ENCODE measurements at regions not wholly inside any gene's neighbourhood (a gene's known extent, or its start where the extent isn't known, plus 50 kb on each side); places are given as distances from the start of the nearest gene placed in this dataset.
"Not testable (repeated sequence)": the region's sequence is repeated elsewhere in the genome, so short reads cannot be mapped to it uniquely, and the experiment has no call there.

GRCh38 chr21:25243808-25244207 lies 363.5 kb downstream of the MRPL39 start:
- intact Hi-C loops (cut with micrococcal nuclease) = no loop called here
- Mint-ChIP-seq H3K4me3 (no peak overlapping the region), H3K27me3 (peaks cover 3% of the 10 kb centered on the region), H3K36me3 (ENCODE audit: low read depth) (no peaks in the 10 kb centered on the region), H3K4me1 (no peaks in the 10 kb centered on the region), H3K27ac (no peak overlapping the region), H3K9me3 (no peaks in the 10 kb centered on the region)
- DNase-seq = no peak

- Mint-ChIP-seq H3K36me3 (ENCODE audit: low read depth) (no peaks in the 10 kb centered on the region), H3K27ac (no peak overlapping the region), H3K9me3 (peaks cover 6% of the 10 kb centered on the region), H3K4me1 (no peaks in the 10 kb centered on the region), H3K4me3 (no peak overlapping the region), H3K27me3 (peaks cover 7% of the 10 kb centered on the region)
- intact Hi-C loops (cut with micrococcal nuclease) = no loop called here
- DNase-seq = no peak
These were observed 366.3 kb downstream of the MRPL39 start for GRCh38 chr21:25240974-25241373.

GRCh38 chr21:25234857-25235801 lies 372.2 kb downstream of the MRPL39 start:
- no peak overlapping the region for H3K27ac Mint-ChIP-seq
- peaks cover 7% of the 10 kb centered on the region for H3K9me3 Mint-ChIP-seq
- H3K4me1 Mint-ChIP-seq = peaks cover 2% of the 10 kb centered on the region
- no peak for DNase-seq
- no peak overlapping the region for H3K4me3 Mint-ChIP-seq
- H3K27me3 Mint-ChIP-seq = peaks cover 7% of the 10 kb centered on the region
- intact Hi-C loops (cut with micrococcal nuclease) = no loop called here
- H3K36me3 Mint-ChIP-seq (ENCODE audit: low read depth) = no peaks in the 10 kb centered on the region

GRCh38 chr21:25220954-25221353 lies 386.3 kb downstream of the MRPL39 start:
- no peaks in the 10 kb centered on the region for H3K36me3 Mint-ChIP-seq (ENCODE audit: low read depth)
- intact Hi-C loops (cut with micrococcal nuclease) = no loop called here
- H3K4me1 Mint-ChIP-seq = no peaks in the 10 kb centered on the region
- no peak overlapping the region for H3K27ac Mint-ChIP-seq
- no peak for DNase-seq
- no peaks in the 10 kb centered on the region for H3K27me3 Mint-ChIP-seq
- no peak overlapping the region for H3K4me3 Mint-ChIP-seq
- no peaks in the 10 kb centered on the region for H3K9me3 Mint-ChIP-seq

GRCh38 chr21:25220169-25220568 lies 387.1 kb downstream of the MRPL39 start:
- no peak for DNase-seq
- Mint-ChIP-seq H3K36me3 (ENCODE audit: low read depth) (no peaks in the 10 kb centered on the region), H3K27ac (no peak overlapping the region), H3K9me3 (no peaks in the 10 kb centered on the region), H3K4me1 (no peaks in the 10 kb centered on the region), H3K4me3 (no peak overlapping the region), H3K27me3 (no peaks in the 10 kb centered on the region)
- intact Hi-C loops (cut with micrococcal nuclease) = no loop called here

- intact Hi-C loops (cut with micrococcal nuclease) = no loop called here
- Mint-ChIP-seq H3K27me3 (no peaks in the 10 kb centered on the region), H3K4me1 (no peaks in the 10 kb centered on the region), H3K9me3 (no peaks in the 10 kb centered on the region), H3K4me3 (no peak overlapping the region), H3K36me3 (ENCODE audit: low read depth) (no peaks in the 10 kb centered on the region), H3K27ac (no peak overlapping the region)
- DNase-seq = no peak
These were observed 391.4 kb downstream of the MRPL39 start for GRCh38 chr21:25215698-25216384.

GRCh38 chr21:25214676-25215075 lies 392.6 kb downstream of the MRPL39 start:
- no peak overlapping the region for H3K4me3 Mint-ChIP-seq
- intact Hi-C loops (cut with micrococcal nuclease) = no loop called here
- no peaks in the 10 kb centered on the region for H3K27me3 Mint-ChIP-seq
- no peak overlapping the region for H3K27ac Mint-ChIP-seq
- H3K9me3 Mint-ChIP-seq = no peaks in the 10 kb centered on the region
- no peak for DNase-seq
- no peaks in the 10 kb centered on the region for H3K36me3 Mint-ChIP-seq (ENCODE audit: low read depth)
- H3K4me1 Mint-ChIP-seq = no peaks in the 10 kb centered on the region

GRCh38 chr21:25199944-25200343 lies 407.3 kb downstream of the MRPL39 start:
- Mint-ChIP-seq H3K4me3 (no peak overlapping the region), H3K27me3 (no peaks in the 10 kb centered on the region), H3K9me3 (no peaks in the 10 kb centered on the region), H3K36me3 (ENCODE audit: low read depth) (no peaks in the 10 kb centered on the region), H3K27ac (no peak overlapping the region), H3K4me1 (no peaks in the 10 kb centered on the region)
- DNase-seq = no peak
- intact Hi-C loops (cut with micrococcal nuclease) = no loop called here

GRCh38 chr21:25191141-25191540 lies 416.1 kb downstream of the MRPL39 start:
- Mint-ChIP-seq H3K9me3 (no peaks in the 10 kb centered on the region), H3K4me1 (no peaks in the 10 kb centered on the region), H3K4me3 (no peak overlapping the region), H3K27ac (no peak overlapping the region), H3K36me3 (ENCODE audit: low read depth) (no peaks in the 10 kb centered on the region), H3K27me3 (no peaks in the 10 kb centered on the region)
- DNase-seq = no peak
- intact Hi-C loops (cut with micrococcal nuclease) = no loop called here

GRCh38 chr21:25189497-25189896 lies 417.8 kb downstream of the MRPL39 start:
- H3K36me3 Mint-ChIP-seq (ENCODE audit: low read depth) = no peaks in the 10 kb centered on the region
- no peak overlapping the region for H3K4me3 Mint-ChIP-seq
- no peaks in the 10 kb centered on the region for H3K4me1 Mint-ChIP-seq
- H3K27me3 Mint-ChIP-seq = no peaks in the 10 kb centered on the region
- intact Hi-C loops (cut with micrococcal nuclease) = no loop called here
- no peak for DNase-seq
- H3K9me3 Mint-ChIP-seq = no peaks in the 10 kb centered on the region
- H3K27ac Mint-ChIP-seq = no peak overlapping the region

- H3K9me3 Mint-ChIP-seq = no peaks in the 10 kb centered on the region
- no peak overlapping the region for H3K27ac Mint-ChIP-seq
These were observed 418.6 kb downstream of the MRPL39 start for GRCh38 chr21:25188677-25189079.

GRCh38 chr21:25186273-25186672 lies 421.0 kb downstream of the MRPL39 start:
- no peak for DNase-seq
- Mint-ChIP-seq H3K27ac (no peak overlapping the region), H3K27me3 (no peaks in the 10 kb centered on the region), H3K36me3 (ENCODE audit: low read depth) (no peaks in the 10 kb centered on the region), H3K4me3 (no peak overlapping the region), H3K4me1 (no peaks in the 10 kb centered on the region), H3K9me3 (no peaks in the 10 kb centered on the region)
- intact Hi-C loops (cut with micrococcal nuclease) = no loop called here

More at GRCh38 chr21:25188677-25189079, 418.6 kb downstream of the MRPL39 start:
- no peak overlapping the region for H3K4me3 Mint-ChIP-seq
- H3K27me3 Mint-ChIP-seq = no peaks in the 10 kb centered on the region
- intact Hi-C loops (cut with micrococcal nuclease) = no loop called here
- H3K4me1 Mint-ChIP-seq = no peaks in the 10 kb centered on the region
- no peak for DNase-seq
- no peaks in the 10 kb centered on the region for H3K36me3 Mint-ChIP-seq (ENCODE audit: low read depth)

- H3K27ac Mint-ChIP-seq = no peak overlapping the region
- H3K36me3 Mint-ChIP-seq (ENCODE audit: low read depth) = no peaks in the 10 kb centered on the region
- no peaks in the 10 kb centered on the region for H3K9me3 Mint-ChIP-seq
- intact Hi-C loops (cut with micrococcal nuclease) = no loop called here
- DNase-seq = no peak
- no peak overlapping the region for H3K4me3 Mint-ChIP-seq
- H3K4me1 Mint-ChIP-seq = no peaks in the 10 kb centered on the region
- no peaks in the 10 kb centered on the region for H3K27me3 Mint-ChIP-seq
These were observed 423.7 kb downstream of the MRPL39 start for GRCh38 chr21:25183577-25183976.

- H3K4me3 Mint-ChIP-seq; intact Hi-C loops (cut with micrococcal nuclease); H3K9me3 Mint-ChIP-seq; H3K27me3 Mint-ChIP-seq; DNase-seq; H3K4me1 Mint-ChIP-seq; H3K36me3 Mint-ChIP-seq (ENCODE audit: low read depth); H3K27ac Mint-ChIP-seq: not testable (repeated sequence)
These were observed 425.6 kb downstream of the MRPL39 start for GRCh38 chr21:25181690-25182089.

Measured in activated CD4-positive, alpha-beta T cell treated with anti-CD3 and anti-CD28 coated beads, Interleukin-2, amount 10 ng/mL, durations not matched to agents 24 days and 14 days (primary cell).